ENCODE measurements at regions not wholly inside any gene's neighbourhood (a gene's known extent, or its start where the extent isn't known, plus 50 kb on each side); places are given as distances from the start of the nearest gene placed in this dataset.

DNA sequence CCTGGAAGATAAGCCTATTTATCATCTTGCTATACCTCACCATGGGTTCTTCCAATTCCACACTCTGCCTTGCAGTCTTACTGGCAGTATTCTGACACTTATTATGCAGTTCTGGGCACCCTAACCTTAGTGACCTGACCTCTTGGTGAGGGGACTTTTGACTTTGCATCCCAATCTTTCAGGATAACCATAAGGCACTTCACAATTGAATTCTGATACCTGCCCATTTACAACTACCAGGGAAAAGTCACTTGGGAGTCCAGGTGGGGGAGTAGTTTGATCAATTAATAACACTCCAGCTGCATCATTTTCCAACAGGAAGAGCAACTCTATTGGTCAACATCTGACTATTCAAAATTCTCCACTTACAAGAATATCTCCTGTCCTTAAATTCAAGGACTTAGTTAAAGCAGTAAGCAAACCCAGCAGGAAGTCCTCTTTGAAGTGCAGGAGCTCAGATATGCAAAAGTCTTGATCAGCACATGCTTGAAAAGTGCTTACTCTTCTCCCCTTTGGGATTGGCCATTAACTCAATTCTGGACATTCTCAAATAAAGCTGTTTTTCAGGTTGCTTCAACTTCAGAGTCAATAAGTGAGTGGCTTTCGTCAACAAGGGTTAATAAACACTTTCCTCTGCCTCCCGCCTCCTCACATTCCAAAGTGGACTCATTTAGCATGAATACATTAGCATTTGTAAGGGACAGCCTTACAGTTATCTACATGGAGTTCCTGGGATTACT is 177.4 kb upstream of the NRIP1 start:
- Histone ChIP-seq H3K4me1 (peaks cover 0 to 3% (median 0%) of the 10 kb centered on the region in 12 donors), H3K27ac (no peak overlapping the region), H3K4me3 (no peak overlapping the region), H3K36me3 (no peaks in the 10 kb centered on the region), H3K27me3 (no peaks in the 10 kb centered on the region), H3K9me3 (no peaks in the 10 kb centered on the region)
- DNase-seq (no peak), ATAC-seq (no peak)
- intact Hi-C loops (cut with DNase I) = loop anchor here in 1 of 10 donors (10.0 kb wide), 1 partner anchor 223 kb away; no protein-coding TSS in a partner anchor
- WGBS, 4 donors = 86 to 95% (median 93%) methylated on average over 2 of the region's 2 CpGs
- TF ChIP-seq POLR2A (IDR thresholded peaks at IDR 0.05) = no peak
- TF ChIP-seq, protein P1, sequence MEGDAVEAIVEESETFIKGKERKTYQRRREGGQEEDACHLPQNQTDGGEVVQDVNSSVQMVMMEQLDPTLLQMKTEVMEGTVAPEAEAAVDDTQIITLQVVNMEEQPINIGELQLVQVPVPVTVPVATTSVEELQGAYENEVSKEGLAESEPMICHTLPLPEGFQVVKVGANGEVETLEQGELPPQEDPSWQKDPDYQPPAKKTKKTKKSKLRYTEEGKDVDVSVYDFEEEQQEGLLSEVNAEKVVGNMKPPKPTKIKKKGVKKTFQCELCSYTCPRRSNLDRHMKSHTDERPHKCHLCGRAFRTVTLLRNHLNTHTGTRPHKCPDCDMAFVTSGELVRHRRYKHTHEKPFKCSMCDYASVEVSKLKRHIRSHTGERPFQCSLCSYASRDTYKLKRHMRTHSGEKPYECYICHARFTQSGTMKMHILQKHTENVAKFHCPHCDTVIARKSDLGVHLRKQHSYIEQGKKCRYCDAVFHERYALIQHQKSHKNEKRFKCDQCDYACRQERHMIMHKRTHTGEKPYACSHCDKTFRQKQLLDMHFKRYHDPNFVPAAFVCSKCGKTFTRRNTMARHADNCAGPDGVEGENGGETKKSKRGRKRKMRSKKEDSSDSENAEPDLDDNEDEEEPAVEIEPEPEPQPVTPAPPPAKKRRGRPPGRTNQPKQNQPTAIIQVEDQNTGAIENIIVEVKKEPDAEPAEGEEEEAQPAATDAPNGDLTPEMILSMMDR (IDR thresholded peaks at IDR 0.05) = no peak

DNA sequence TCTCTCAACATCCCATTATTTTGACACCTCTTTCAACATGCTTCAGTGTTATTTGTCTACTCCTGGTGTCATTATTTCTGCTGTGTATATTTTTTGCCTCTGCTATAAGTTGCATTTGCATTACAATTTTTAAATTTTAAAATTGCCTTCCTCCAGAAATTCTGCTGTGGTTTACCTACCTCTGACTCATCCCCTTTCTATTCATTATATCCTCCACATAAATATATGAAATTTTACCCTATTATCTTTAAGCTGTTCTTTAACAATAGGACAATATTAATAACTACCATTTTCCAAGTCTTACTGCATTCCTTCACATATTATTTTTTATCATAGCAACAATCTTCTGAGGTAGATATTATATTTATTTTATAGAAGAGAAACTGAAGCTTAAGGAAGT is 178.1 kb upstream of the NRIP1 start:
- Histone ChIP-seq H3K36me3 (no peaks in the 10 kb centered on the region), H3K4me1 (peaks cover 0 to 3% (median 0%) of the 10 kb centered on the region in 12 donors), H3K9me3 (no peaks in the 10 kb centered on the region), H3K27me3 (no peaks in the 10 kb centered on the region), H3K4me3 (no peak overlapping the region), H3K27ac (no peak overlapping the region)
- DNase-seq = no peak
- intact Hi-C loops (cut with DNase I) = loop anchor here in 1 of 10 donors (10.0 kb wide), 1 partner anchor 222 kb away; no protein-coding TSS in a partner anchor
- no peak for ATAC-seq
- TF ChIP-seq, protein P1 (IDR thresholded peaks at IDR 0.05) = no peak
- no peak for TF ChIP-seq POLR2A (IDR thresholded peaks at IDR 0.05)

DNA sequence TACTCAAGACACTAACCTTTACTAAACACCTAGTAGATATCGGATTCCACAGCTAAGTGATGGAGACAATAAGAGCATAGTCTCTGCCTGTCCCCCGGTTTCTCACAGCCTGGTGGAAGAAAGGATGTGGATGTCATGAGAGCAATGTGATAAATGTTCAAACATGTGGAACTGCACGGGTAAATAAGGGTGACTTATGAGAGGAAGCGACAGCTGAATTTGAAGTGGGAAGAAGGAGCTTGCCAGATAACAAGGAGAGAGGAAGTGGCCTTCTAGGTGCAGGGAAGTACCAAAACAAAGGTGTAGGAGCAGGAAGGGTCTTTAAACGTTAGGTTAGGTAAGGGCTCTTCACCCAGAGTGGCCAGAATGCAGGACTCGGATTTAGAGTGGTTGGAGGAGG is 178.6 kb upstream of the NRIP1 start:
- Histone ChIP-seq H3K4me1 (peaks cover 0 to 3% (median 0%) of the 10 kb centered on the region in 12 donors), H3K4me3 (no peak overlapping the region), H3K9me3 (no peaks in the 10 kb centered on the region), H3K27ac (no peak overlapping the region), H3K36me3 (no peaks in the 10 kb centered on the region), H3K27me3 (no peaks in the 10 kb centered on the region)
- TF ChIP-seq, protein P1 (IDR thresholded peaks at IDR 0.05) = no peak
- TF ChIP-seq POLR2A (IDR thresholded peaks at IDR 0.05) = no peak
- no peak for ATAC-seq
- intact Hi-C loops (cut with DNase I) = loop anchor here in 1 of 10 donors (10.0 kb wide), 1 partner anchor 221 kb away; no protein-coding TSS in a partner anchor
- DNase-seq = no peak
- 64 to 70% (median 65%) methylated on average over 6 of the region's 6 CpGs for WGBS, 4 donors

DNA sequence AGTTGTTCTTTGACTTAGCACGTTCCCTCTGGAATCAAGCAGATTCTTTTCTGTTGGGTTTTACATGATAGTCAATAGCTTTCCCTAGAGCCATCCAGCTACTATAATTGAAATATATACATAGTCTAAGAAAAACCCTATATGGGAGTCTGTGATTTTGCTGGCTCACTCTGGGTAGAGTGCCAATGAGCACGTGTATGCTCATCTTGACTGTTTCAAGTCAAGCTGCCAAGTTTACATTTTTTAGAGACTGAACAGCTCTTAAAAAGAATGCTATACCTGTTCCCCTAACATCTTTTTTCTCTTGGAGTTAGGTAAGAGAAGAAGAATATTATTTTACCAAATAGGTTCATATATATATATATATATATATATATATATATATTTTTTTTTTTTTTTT is 182.8 kb upstream of the NRIP1 start:
- H3K27me3 ChIP-seq = no peaks in the 10 kb centered on the region
- H3K4me1 ChIP-seq = peaks cover 0 to 3% (median 0%) of the 10 kb centered on the region in 12 donors
- TF ChIP-seq, protein P1 (IDR thresholded peaks at IDR 0.05) = no peak
- TF ChIP-seq POLR2A (IDR thresholded peaks at IDR 0.05) = no peak
- ATAC-seq (no peak), DNase-seq (no peak)
- H3K36me3 ChIP-seq = no peaks in the 10 kb centered on the region
- no peaks in the 10 kb centered on the region for H3K9me3 ChIP-seq
- no peak overlapping the region for H3K4me3 ChIP-seq
- WGBS, 4 donors = 72 to 83% (median 77%) methylated on average over 2 of the region's 2 CpGs
- intact Hi-C loops (cut with DNase I) = loop anchor here in 1 of 10 donors (10.0 kb wide), 1 partner anchor 217 kb away; no protein-coding TSS in a partner anchor
- H3K27ac ChIP-seq = no peak overlapping the region

Measured in heart left ventricle (tissue), 16 donors.